Testis (tissue), 2 donors: ENCODE measurements at regions not wholly inside any gene's neighbourhood (a gene's known extent, or its start where the extent isn't known, plus 50 kb on each side); places are given as distances from the start of the nearest gene placed in this dataset.

Experiments
- DNase-seq: peaks from one replicate; pipeline ENCODE4 v3.0.0-alpha.2; 2019
- H3K27ac ChIP-seq, 2 donors: fragments of 200-600 bp; sonication (generic); one replicate each; pipeline ENCODE4 v1.5.1; 2019
- H3K27me3 ChIP-seq: fragments of 200-600 bp; sonication (generic); one replicate; pipeline ENCODE4 v1.5.1; 2019
- H3K36me3 ChIP-seq: fragments of 200-600 bp; sonication (generic); one replicate; pipeline ENCODE4 v1.5.1; 2017; ENCODE audit warnings: low read depth; ENCODE audit errors: missing control alignments
- H3K4me1 ChIP-seq: fragments of 200-600 bp; sonication (generic); one replicate; pipeline ENCODE4 v1.5.1; 2019
- H3K4me3 ChIP-seq, 2 donors: fragments of 200-600 bp; sonication (generic); one replicate each; pipeline ENCODE4 v1.5.1; 2017 to 2019
- H3K9me3 ChIP-seq: fragments of 200-600 bp; sonication (generic); one replicate; pipeline ENCODE4 v1.5.1; 2017
- POLR2A ChIP-seq: fragments of 450-650 bp; IDR thresholded peaks from one replicate; pipeline ENCODE4 v1.6.1; 2017; ENCODE audit warnings: antibody characterized with exemption, mild to moderate bottlenecking, moderate library complexity
- WGBS, 2 donors: methylation state at CpG; one replicate each; pipeline ENCODE4 v1.1.5; 2018; 5-methylcytosine and 5-hydroxymethylcytosine counted together
- intact Hi-C: fragments of 100-400 bp; cut with DNase I; formaldehyde crosslinking; loops from one replicate; pipeline ENCODE4 v1.15.1; 2023; ENCODE audit warnings: low total_unique reads
- TF ChIP-seq, protein P1 (sequence below), 3 experiments: fragments of 450-650 bp in 2 of 3; fragments of 200-600 bp in 1 of 3; sonication (generic) in 1 of 3; IDR thresholded peaks; one replicate each; pipeline ENCODE4 v1.5.1; 2016 to 2019; ENCODE audit warnings: antibody characterized with exemption in 3 of 3, mild to moderate bottlenecking in 2 of 3, moderate library complexity in 1 of 3

DNA sequence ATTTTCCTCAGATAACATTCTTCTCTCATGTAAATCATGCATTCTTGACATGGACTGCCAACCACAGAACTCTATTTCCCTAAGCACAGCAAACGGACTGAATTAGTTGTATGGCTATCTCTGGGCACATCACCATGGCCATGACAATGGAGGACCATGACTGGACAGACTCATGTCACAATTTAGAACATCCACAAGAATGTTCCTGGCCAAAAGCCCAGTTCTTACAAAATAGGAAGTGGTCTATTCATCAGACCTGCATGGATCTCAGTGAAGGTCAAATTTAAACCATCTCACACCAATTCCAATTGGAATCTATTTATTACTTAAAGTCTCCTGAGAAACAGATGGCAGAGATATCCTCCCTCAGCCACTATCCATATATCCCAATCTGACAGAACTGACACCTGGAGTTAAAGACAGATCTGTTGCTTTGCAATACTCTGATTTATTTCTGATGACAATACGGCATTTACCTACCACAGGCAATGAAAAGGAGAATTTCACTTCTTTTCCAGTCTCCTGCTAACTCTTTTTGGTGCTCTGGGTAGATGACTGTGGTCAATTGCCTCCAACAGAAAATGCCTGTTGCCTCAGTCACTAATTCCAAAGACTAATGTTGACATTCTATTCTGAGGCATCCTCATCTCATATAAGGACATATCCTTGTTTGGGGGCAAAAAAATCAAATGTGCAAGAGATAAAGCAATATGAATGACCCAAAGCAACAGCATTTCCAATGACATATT is 254.8 kb downstream of the HTR7 start:
- TF ChIP-seq, protein P1, sequence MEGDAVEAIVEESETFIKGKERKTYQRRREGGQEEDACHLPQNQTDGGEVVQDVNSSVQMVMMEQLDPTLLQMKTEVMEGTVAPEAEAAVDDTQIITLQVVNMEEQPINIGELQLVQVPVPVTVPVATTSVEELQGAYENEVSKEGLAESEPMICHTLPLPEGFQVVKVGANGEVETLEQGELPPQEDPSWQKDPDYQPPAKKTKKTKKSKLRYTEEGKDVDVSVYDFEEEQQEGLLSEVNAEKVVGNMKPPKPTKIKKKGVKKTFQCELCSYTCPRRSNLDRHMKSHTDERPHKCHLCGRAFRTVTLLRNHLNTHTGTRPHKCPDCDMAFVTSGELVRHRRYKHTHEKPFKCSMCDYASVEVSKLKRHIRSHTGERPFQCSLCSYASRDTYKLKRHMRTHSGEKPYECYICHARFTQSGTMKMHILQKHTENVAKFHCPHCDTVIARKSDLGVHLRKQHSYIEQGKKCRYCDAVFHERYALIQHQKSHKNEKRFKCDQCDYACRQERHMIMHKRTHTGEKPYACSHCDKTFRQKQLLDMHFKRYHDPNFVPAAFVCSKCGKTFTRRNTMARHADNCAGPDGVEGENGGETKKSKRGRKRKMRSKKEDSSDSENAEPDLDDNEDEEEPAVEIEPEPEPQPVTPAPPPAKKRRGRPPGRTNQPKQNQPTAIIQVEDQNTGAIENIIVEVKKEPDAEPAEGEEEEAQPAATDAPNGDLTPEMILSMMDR (IDR thresholded peaks at IDR 0.05) = no peak
- TF ChIP-seq POLR2A = no peak
- Histone ChIP-seq H3K27ac (no peak overlapping the region), H3K4me1 (no peaks in the 10 kb centered on the region), H3K27me3 (no peaks in the 10 kb centered on the region), H3K9me3 (no peaks in the 10 kb centered on the region), H3K4me3 (no peak overlapping the region), H3K36me3 (no peaks in the 10 kb centered on the region)
- WGBS, 2 donors = 72 to 78% methylated on average over 2 of the region's 2 CpGs
- DNase-seq = no peak
- intact Hi-C loops = no loop called here

- H3K27me3 ChIP-seq = no peaks in the 10 kb centered on the region
- no peak for DNase-seq
- no peaks in the 10 kb centered on the region for H3K9me3 ChIP-seq
- H3K4me1 ChIP-seq = no peaks in the 10 kb centered on the region
- H3K36me3 ChIP-seq = no peaks in the 10 kb centered on the region
- H3K4me3 ChIP-seq = no peak overlapping the region
- intact Hi-C loops = no loop called here
- no peak overlapping the region for H3K27ac ChIP-seq
- no peak for TF ChIP-seq POLR2A
- TF ChIP-seq, protein P1 (IDR thresholded peaks at IDR 0.05) = no peak
These were observed 253.2 kb downstream of the HTR7 start for GRCh38 chr10:90604636-90605035.

GRCh38 chr10:90605506-90605905 is 252.3 kb downstream of the HTR7 start:
- no peak for DNase-seq
- no peak overlapping the region for H3K4me3 ChIP-seq
- no peaks in the 10 kb centered on the region for H3K4me1 ChIP-seq
- no peaks in the 10 kb centered on the region for H3K36me3 ChIP-seq
- WGBS, 2 donors = 69 to 76% methylated on average over 3 of the region's 3 CpGs
- H3K27ac ChIP-seq = no peak overlapping the region
- intact Hi-C loops = no loop called here
- no peak for TF ChIP-seq POLR2A
- TF ChIP-seq, protein P1 (IDR thresholded peaks at IDR 0.05) = no peak
- H3K9me3 ChIP-seq = no peaks in the 10 kb centered on the region
- no peaks in the 10 kb centered on the region for H3K27me3 ChIP-seq

GRCh38 chr10:90612276-90612675 is 245.6 kb downstream of the HTR7 start:
- no peak overlapping the region for H3K4me3 ChIP-seq
- H3K9me3 ChIP-seq = no peaks in the 10 kb centered on the region
- no peaks in the 10 kb centered on the region for H3K4me1 ChIP-seq
- H3K27ac ChIP-seq = no peak overlapping the region
- no peak for TF ChIP-seq POLR2A
- TF ChIP-seq, protein P1 (IDR thresholded peaks at IDR 0.05) = no peak
- no peaks in the 10 kb centered on the region for H3K36me3 ChIP-seq
- WGBS, 2 donors = 69 to 80% methylated on average over 3 of the region's 3 CpGs
- intact Hi-C loops = no loop called here
- no peaks in the 10 kb centered on the region for H3K27me3 ChIP-seq
- no peak for DNase-seq

GRCh38 chr10:90614631-90615030 is 243.2 kb downstream of the HTR7 start:
- no peaks in the 10 kb centered on the region for H3K4me1 ChIP-seq
- 75 to 86% methylated on average over 1 of the region's 1 CpG for WGBS, 2 donors
- no peak overlapping the region for H3K4me3 ChIP-seq
- TF ChIP-seq, protein P1 (IDR thresholded peaks at IDR 0.05) = no peak
- no peak for TF ChIP-seq POLR2A
- DNase-seq = no peak
- no peaks in the 10 kb centered on the region for H3K36me3 ChIP-seq
- no peaks in the 10 kb centered on the region for H3K27me3 ChIP-seq
- H3K9me3 ChIP-seq = no peaks in the 10 kb centered on the region
- intact Hi-C loops = no loop called here
- H3K27ac ChIP-seq = no peak overlapping the region
